NCI-H146 treated with DMSO at 0.1 percent for 48 hours (cell line): ENCODE measurements at regions not wholly inside any gene's neighbourhood (a gene's known extent, or its start where the extent isn't known, plus 50 kb on each side); places are given as distances from the start of the nearest gene placed in this dataset.
"Not testable (repeated sequence)": the region's sequence is repeated elsewhere in the genome, so short reads cannot be mapped to it uniquely, and the experiment has no call there.

Experiments
- DNase-seq: peaks from one replicate; lab custom pipeline; 2025; ENCODE audit not compliant: unreplicated experiment; lab: John Stamatoyannopoulos, UW

DNA sequence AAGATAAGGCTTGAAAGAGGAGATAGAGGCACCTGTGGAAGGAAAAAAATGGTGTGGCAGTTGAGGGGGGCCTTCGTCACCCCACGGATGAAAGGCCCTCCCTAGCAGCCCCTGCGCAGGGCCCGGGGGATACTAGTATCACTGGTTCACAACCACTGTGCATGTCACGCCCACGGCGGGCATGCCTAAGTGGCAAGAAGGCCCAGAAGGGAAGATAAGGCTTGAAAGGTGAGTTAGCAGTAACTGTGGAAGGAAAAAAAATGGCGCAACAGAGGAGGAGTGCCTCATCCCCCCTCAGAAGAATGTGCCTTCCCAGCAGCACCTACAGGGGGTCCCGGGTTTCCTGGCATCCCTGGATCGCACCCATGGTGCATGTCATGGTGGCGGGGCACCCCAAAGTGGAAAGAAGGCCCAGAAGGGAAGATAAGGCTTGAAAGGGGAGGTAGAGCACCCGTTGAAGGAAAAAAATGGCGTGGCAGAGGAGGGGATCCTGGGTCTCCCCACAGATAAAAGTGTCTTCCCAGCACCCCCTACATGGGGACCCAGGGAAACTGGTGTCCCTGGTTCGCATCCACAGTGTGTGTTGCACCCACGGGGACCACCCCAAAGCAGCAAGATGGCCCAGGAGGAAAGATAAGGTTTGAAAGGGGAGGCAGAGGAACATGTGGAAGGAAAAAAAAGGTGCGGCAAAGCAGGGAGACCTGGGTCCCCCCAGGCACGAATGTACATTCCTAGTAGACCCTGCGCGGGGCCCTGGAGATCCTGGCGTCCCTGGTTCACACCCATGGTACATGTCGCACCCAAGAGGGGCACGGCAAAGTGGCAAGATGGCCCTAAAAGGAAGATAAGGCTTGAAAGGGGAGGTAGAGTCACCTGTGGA lies 279.2 kb downstream of the ALG10 start:
- DNase-seq: no peak

DNA sequence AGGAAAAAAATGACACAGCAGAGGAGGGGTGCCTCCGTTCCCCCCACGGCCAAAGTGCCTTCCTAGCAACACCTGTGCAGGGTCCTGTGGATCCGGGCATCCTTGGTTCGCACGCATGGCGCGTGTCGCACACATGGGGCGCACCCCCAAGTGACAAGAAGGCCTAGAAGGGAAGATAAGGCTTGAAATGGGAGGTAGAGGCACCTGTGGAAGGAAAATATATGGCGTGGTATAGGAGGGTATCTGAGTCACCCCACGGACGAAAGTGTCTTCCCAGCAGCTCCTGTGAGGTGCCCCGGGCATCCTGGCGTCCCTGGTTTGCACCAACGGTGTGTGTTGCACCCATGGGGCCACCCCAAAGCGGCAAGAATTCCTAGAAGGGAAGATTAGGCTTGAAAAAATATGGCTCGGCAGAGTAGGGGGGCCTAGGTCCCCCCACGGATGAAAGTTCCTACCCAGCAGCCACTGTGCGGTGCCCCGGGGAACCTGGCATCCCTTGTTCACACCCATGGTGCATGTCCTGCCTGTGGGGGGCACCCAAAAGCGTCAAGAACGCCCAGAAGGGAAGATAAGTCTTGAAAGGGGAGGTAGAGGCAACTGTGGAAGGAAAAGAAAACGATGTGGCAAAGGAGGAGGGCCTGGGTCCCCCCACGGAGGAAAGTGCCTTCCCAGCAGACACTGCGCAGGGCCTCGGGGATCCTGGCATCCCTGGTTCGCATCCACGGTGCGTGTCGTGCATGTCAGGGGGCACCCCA lies 280.0 kb downstream of the ALG10 start:
- no peak for DNase-seq

DNA sequence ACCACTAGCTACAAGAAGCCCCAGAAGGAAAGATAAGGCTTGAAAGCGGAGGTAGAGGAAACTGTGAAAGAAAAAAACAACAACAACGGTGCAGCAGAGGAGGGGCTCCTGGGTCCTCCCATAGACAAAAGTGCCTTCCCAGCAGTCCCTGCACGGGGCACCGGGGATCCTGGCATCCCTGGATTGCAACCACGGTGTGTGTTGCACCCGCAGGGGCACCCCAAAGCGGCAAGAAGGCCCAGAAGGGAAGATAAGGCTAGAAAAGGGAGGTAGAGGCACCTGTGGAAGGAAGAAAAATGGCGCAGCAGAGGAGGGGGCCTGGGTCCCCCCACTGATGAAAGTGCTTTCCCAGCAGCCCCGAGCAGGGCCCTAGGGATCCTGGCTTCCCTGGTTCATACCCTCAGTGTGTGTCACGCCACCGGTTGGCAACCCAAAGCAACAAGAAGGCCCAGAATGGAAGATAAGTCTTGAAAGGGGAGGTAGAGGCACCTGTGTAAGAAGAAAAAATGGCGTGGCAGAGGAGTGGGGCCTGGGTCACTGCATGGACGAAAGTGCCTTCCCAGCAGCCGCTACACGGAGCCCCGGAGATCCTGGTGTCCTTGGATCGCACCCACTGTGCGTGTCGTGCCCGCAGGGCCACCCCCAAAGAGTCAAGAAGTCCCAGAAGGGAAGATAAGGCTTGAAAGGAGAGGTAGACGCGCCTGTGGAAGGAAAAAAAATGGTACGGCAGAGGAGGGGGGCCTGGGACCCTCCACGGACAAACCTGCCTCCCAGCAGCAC lies 281.0 kb downstream of the ALG10 start:
- no peak for DNase-seq

DNA sequence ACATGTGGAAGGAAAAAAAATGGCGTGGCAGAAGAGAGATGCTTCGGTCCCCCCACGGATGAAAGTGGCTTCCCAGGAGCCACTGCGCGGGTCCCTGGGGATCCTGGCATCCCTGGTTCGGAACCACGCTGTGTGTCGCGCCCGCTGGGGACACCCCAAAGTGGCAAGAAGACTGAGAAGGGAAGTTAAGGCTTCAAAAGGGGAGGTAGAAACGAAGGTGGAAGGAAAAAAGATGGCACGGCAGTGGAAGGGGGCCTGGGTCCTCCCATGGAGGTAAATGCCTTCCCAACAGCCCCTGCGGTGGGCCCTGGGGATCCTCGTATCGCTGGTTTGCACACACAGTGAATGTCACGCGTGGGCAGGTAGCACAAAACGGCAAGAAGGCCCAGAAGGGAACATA lies 281.7 kb downstream of the ALG10 start:
- no peak for DNase-seq

DNA sequence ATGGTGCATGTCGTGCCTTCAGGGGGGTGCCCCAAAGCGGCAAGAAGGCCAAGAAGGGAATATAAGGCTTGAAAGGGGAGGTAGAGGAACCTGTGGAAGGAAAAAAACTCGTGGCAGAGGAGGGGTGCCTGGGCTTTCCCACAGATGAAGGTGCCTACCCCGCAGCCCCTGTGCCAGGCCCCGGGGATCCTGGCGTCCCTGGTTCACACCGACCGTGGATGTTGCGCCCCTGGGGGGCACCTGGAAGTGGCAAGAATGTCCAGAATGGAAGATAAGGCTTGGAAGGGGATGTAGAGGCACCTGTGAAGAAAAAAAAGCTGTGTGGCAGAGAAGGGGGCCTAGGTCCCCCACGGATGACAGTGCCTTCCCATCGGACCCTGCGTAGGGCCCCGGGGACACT lies 282.2 kb downstream of the ALG10 start:
- no peak for DNase-seq

DNA sequence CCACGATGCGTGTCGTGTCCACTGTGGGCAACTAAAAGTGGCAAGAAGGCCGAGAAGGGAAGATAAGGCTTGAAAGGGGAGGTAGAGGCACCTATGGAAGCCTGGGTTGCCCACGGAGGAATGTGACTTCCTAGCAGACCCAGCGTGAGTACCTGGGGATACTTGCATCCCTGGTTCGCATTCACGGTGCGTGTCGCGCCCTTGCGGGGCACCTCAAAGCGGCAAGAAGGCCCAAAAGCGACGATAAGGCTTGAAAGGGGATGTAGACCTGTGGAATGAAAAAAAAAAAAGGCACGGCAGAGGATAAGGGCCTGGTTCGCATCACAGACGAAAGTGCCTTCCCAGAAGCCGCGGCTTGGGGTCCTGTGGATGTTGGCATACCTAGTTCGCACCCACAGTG lies 282.9 kb downstream of the ALG10 start:
- DNase-seq: no peak

DNA sequence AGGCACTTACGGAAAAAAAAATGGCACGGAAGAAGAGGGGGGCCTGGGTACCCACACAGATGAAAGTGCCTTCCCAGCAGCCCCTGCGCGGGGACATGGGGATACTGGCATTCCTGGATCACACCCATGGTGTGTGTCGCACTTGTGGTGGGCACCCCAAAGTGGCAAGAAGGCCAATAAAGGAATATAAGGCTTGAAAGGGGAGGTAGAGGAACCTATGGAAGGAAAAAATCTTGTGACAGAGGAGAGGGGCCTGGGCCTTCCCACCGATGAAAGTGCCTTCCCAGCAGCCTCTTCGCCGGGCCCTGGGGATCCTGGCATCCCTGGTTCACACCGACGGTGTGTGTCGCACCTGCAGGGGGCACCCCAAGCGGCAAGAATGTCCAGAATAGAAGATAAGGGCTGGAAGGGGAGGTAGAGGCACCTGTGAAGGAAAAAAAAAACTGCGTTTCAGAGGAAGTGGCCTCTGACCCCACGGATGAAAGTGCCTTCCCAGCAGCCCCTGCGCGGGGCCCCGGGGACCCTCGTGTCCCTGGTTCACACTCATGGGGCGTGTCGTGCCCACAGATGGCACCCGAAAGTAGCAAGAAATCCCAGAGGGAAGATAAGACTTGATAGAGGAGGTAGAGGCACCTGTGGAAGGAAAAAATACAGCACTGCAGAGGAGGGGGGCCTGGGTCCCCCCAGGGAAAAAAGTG lies 284.0 kb downstream of the ALG10 start:
- no peak for DNase-seq

DNA sequence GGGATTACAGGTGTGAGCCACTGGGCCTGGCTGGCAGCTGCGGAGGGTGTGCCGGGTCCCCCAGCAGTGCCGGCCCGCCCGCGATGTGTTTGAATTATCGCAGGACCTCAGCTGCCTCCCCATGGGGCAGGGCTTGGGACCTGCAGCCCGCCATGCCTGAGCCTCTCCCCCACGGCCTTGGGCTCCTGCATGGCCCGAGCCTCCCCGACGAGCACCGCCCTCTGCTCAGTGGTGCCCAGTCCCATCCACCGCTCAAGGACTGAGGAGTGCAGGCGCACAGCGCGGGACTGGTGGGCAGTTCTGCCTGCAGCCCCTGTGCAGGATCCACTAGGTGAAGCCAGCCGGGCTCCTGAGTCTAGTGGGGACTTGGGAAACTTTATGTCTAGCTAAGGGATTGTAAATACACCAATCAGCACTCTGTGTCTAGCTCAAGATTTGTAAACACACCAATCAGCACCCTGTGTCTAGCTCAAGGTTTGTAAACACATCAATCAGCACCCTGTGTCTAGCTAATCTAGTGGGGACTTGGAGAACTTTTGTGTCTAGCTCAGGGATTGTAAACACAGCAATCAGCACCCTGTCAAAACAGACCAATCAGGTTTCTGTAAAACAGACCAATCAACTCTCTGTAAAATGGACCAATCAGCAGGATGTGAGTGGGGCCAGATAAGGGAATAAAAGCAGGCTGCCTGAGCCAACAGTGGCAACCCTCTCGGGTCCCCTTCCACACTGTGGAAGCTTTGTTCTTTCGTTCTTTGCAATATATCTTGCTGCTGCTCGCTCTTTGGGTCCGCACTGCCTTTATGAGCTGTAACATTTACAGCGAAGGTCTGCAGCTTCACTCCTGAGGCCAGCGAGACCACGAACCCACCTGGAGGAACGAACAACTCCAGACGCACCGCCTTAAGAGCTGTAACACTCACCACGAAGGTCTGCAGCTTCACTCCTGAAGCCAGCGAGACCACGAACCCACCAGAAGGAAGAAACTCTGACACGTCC lies 287.8 kb downstream of the ALG10 start:
- DNase-seq: not testable (repeated sequence)

DNA sequence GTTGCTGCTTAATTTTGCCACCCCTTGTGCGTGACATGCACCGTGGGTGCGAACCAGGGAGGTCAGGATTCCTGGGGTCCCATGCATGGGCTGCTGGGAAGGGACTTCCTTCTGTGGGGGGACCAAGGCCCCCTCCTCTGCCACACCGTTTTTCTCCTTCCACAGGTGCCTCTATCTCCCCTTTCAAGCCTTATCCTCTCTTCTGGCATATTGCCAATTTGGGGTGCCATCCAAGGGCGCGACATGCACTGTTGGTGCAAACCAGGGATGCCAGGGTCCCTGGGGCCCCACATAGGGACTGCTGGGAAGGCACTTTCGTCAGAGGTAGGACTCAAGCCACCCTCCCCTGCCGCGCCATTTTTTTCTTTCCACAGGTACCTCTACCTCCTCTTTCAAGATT lies 289.0 kb downstream of the ALG10 start:
- DNase-seq: no peak

DNA sequence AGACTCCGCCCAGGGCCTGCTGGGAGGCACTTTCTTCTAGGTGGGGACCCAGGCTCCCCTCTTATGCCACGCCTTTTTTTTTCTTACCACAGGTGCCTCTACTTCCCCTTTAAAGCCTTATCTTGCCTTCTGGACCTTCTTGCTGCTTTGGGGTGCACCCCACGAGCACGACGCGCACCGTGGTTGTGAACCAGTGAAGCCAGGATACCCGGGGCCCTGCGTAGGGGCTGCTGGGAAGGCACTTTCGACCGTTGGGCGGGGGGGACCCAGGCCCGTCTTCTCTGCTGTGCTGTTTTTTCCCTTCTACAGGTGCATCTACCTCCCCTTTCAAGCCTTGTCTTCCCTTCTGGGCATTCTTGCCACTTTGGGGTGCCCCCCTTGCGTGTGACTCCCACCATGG lies 305.4 kb downstream of the ALG10 start:
- no peak for DNase-seq

DNA sequence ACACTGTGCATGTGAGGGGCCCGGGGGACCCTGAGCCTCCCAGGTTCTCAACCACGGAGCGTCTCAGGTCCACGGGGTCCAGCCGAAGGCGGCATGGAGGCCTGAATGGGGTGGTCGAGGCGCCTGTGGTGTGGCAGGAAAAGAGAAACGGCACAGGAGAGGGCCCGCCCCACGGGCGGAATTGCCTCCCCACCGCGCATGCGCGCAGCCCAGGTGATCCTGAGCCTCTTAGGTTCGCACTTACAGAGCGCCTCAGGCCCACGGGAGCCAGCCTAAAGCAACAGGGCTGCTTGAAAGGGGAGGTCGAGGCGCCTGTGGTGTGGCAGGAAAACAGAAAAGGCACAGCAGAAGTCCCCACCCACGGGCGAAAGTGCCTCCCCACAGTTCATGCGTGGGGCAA lies 311.0 kb downstream of the ALG10 start:
- no peak for DNase-seq

DNA sequence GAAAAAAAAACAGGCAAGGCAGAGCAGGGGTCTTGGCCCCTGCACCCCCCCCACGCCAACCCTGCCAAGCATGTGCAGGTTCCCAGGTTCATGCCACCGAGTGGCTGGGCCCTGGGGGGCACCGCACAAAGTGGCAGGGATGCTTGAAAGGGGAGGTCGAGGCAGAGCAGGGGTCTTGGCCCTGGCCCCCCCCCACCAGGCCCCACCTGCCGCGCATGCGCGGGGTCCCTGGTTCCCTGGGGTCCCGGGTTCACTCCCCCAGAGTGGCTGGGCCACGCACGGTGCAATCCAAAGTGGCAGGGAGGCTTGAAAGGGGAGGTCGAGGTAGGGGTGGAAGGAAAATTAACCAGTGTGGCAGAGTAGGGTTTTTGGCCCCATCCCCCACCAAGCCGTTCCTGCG lies 312.2 kb downstream of the ALG10 start:
- DNase-seq: no peak

DNA sequence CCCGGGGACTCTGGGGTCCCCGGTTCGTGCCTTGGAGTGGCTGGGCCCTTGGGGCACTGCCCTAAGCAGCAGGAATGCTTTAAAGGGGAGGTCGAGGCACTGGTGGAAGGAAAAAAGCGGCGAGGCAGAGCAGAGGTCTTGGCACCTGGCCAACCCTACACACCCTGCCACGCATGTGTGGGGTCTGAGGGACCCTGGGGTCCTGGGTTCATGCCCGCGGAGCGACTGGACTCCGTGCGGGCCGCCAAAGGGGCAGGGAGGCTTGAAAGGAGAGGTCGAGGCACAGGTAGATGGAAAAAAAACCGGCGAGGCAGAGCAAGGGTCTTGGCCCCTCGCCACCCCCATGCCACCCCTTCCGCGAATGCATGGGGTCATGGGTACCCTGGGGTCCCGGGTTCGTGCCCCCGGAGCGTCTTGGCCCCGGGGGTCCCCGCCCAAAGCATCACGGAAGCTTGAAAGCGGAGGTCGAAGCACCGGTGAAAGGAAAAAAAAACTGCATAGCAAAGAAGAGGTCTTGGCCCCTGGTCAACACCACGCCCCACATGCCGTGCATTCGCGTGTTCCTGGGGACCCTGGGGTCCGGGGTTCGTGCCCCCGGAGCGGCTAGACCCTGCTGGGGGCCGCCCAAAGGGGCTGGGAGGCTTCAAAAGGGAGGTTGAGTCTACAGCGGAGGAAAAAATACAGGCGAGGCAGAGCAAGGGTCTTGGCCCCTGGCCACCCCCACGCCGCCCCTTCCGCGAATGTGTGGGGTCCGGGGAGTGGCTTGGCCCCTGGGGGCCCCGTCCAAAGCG lies 312.9 kb downstream of the ALG10 start:
- DNase-seq: no peak

DNA sequence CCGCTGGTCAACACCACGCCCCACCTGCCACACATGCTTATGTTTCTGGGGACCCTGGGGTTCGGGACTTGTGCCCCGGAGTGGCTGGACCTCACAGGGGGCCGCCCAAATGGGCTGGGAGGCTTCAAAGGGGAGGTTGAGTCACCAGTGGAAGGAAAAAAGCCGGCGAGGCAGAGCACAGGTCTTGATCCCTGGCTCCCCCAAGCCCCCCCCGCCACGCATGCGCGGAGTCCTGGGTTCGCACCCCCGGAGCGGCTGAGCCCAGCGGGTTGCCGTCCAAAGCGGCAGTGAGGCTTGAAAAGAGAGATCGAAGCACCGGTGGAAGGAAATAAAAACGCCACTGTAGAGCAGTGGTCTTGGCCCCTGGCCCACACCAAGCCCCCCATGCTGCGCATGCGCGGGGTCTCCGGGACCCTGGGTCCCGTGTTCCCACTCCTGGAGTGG lies 313.5 kb downstream of the ALG10 start:
- no peak for DNase-seq

DNA sequence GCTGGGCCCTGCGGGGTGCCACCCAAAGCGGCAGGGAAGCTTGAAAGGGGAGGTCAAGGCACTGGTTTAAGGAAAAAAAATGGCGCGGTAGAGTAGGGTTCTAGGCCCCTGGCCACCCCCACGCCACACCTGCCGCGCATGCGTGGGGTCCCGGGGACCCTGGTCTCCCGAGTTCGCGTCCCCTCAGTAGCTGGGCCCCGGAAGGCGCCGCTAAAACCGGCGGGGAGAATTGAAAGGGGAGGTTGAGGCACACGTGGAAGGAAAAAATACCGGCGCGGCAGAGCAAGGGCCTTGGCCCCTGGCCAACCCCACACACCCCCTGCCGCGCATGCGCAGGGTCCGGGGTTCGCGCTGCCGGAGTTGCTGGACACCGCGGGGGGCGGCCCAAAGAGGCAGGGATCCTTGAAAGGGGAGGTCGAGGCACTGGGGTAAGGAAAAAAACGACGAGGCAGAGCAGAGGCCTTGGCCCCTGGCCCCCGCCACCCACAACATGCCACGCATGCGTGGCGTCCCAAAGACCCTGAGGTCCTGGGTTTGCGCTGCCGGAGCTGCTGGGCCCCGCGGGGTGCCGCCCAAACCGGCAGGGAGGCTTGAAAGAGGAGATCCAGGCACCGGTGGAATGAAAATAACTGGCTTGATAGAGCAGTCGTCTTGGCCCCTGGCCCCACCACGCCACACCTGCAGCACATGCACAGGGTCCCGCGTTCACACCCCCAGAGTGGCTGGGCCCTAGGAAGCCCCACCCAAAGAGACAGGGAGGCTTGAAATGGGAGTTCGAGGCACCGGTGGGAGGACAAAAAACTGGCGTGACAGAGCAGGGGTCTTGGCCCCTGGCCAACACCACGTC lies 314.5 kb downstream of the ALG10 start:
- DNase-seq: no peak

DNA sequence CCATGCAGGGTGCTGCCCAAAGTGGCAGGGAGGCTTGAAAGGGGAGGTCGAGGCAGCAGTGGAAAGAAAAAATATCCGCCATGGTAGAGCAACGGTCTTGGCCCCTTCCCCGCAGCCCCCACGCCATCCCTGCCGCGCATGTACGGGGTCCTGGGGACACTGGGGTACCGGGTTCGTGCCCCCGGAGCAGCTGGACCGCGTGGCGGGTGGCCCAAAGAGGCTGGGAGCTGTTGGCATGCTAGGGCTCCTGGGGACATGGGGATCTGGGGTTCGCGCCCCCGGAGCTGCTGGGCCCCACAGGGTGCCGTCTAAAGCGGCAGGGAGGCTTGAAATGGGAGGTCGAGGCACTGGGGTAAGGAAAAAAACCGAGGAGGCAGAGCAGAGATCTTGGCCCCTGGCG lies 316.5 kb downstream of the ALG10 start:
- DNase-seq: no peak

DNA sequence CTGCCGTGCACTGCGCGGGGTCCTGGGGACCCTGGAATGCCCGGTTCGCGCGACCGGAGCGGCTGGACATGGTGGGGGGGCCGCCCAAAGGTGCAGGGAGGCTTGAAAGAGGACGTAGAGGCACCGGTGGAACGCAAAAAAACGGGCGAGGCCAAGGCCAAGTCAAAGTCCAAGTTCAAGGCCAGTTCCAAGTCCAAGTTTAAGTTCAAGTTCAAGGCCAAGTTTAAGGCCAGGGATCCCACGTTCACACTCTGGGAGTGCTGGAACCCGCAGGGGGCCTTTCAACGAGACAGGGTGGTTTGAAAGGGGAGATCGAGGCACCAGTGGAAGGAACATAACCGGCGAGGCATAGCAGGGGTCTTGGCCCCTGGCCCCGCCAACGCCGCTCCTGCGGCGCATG lies 317.6 kb downstream of the ALG10 start:
- no peak for DNase-seq
